Right atrium auricular region (tissue), 2 donors: ENCODE measurements at regions not wholly inside any gene's neighbourhood (a gene's known extent, or its start where the extent isn't known, plus 50 kb on each side); places are given as distances from the start of the nearest gene placed in this dataset.

ENCODE experiments used
- DNase-seq: peaks from one replicate; pipeline ENCODE4 v3.0.0-alpha.2; 2019; ENCODE audit warnings: low spot score
- H3K27ac ChIP-seq, 2 donors: fragments of 200-600 bp; sonication (generic); 1 replicate in 1 of 2; 2 replicates in 1 of 2; pipeline ENCODE4 v1.5.1; 2016 to 2019
- H3K27me3 ChIP-seq, 2 donors: fragments of 200-600 bp; sonication (generic); one replicate each; pipeline versions ENCODE4 v1.5.1 to v1.6.0; 2017 to 2019
- H3K36me3 ChIP-seq: fragments of 200-600 bp; sonication (generic); one replicate; pipeline ENCODE4 v1.5.1; 2016
- H3K4me1 ChIP-seq, 2 donors: fragments of 200-600 bp; sonication (generic); one replicate each; pipeline versions ENCODE4 v1.5.1 to v1.6.0; 2017 to 2019
- H3K4me3 ChIP-seq, 2 donors: fragments of 200-600 bp; sonication (generic); 1 replicate in 1 of 2; 2 replicates in 1 of 2; pipeline ENCODE4 v1.5.1; 2017 to 2019; ENCODE audit warnings: mild to moderate bottlenecking in 1 of 2, moderate library complexity in 1 of 2
- H3K9me3 ChIP-seq, 2 donors: fragments of 200-600 bp; sonication (generic); one replicate each; pipeline ENCODE4 v1.5.1; 2019
- TF ChIP-seq, protein P1 (sequence below), 2 donors: fragments of 200-600 bp; sonication (generic); IDR thresholded peaks; one replicate each; pipeline ENCODE4 v1.5.1; 2019; ENCODE audit warnings: antibody characterized with exemption in 2 of 2

DNA sequence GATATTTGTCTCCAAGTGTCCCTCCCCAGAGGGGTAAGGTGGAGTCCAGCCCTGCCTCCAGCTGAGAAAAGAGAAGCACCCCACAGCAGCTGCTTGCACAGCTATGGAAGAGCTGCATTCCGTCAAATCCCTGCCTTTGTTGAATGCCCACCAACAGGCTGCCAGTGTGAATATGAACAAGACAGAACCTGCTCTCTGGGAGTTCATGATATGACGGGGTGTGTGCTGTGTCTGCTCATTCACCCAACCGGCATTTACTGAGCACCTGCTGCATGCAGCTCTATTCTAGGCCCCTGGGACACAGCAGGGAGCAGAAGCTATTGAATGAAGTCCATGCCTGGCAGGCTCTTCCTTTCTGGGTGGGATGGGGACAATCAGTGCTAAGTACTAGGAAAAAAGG lies 238.8 kb downstream of the GADD45G start:
- TF ChIP-seq, protein P1, sequence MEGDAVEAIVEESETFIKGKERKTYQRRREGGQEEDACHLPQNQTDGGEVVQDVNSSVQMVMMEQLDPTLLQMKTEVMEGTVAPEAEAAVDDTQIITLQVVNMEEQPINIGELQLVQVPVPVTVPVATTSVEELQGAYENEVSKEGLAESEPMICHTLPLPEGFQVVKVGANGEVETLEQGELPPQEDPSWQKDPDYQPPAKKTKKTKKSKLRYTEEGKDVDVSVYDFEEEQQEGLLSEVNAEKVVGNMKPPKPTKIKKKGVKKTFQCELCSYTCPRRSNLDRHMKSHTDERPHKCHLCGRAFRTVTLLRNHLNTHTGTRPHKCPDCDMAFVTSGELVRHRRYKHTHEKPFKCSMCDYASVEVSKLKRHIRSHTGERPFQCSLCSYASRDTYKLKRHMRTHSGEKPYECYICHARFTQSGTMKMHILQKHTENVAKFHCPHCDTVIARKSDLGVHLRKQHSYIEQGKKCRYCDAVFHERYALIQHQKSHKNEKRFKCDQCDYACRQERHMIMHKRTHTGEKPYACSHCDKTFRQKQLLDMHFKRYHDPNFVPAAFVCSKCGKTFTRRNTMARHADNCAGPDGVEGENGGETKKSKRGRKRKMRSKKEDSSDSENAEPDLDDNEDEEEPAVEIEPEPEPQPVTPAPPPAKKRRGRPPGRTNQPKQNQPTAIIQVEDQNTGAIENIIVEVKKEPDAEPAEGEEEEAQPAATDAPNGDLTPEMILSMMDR (IDR thresholded peaks at IDR 0.05) = no peak
- no peak overlapping the region for H3K4me3 ChIP-seq

DNA sequence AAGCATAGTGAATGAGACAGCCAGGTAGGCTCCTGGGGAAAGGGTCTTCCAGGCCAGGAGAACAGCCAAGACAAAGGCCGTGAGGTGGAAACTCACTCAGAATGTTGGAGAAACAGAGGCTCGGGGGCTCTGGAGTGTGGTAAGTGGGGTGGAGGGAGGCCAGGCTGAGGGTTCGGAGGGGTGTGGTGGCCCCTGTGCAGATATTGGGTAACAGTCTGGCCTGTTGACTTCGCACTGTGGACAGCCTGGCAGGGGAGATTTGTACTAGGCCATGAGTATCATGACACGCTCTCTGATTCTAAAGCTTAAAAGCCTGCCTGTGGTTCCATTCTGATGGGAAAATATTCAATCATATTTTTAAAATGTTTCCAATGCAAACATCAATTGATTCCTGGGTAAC lies 239.3 kb downstream of the GADD45G start:
- no peak overlapping the region for H3K4me3 ChIP-seq
- no peaks in the 10 kb centered on the region for H3K36me3 ChIP-seq
- DNase-seq = no peak
- TF ChIP-seq, protein P1 (IDR thresholded peaks at IDR 0.05) = no peak
- H3K4me1 ChIP-seq = no peaks in the 10 kb centered on the region
- H3K27ac ChIP-seq = no peak overlapping the region
- no peaks in the 10 kb centered on the region for H3K27me3 ChIP-seq
- H3K9me3 ChIP-seq = no peaks in the 10 kb centered on the region

More for the DNA sequence above, 238.8 kb downstream of the GADD45G start:
- no peaks in the 10 kb centered on the region for H3K36me3 ChIP-seq
- H3K27ac ChIP-seq = no peak overlapping the region
- no peaks in the 10 kb centered on the region for H3K27me3 ChIP-seq
- no peaks in the 10 kb centered on the region for H3K4me1 ChIP-seq
- no peaks in the 10 kb centered on the region for H3K9me3 ChIP-seq
- DNase-seq = peak; percentile 46

DNA sequence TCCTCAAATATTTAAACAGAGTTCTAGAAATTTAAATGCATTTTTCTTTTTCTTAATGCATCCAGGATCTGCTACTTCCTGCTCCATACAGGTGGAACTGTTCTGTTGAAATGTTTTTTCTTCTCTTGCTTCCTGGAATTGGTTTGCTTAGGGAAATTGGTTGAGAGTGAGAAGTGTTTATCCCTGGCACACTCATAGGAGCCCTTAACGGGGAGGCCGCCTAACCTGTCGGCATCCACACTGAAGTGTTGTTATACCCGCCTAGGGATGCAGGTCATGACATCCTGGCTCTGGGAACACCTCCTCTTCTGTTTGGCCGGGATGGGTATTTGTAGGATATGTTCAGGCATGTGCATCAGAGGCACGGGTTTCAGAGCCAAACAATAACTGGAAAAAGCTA lies 239.7 kb downstream of the GADD45G start:
- H3K4me1 ChIP-seq = no peaks in the 10 kb centered on the region
- H3K4me3 ChIP-seq = no peak overlapping the region
- TF ChIP-seq, protein P1 (IDR thresholded peaks at IDR 0.05) = no peak
- no peak for DNase-seq
- H3K9me3 ChIP-seq = no peaks in the 10 kb centered on the region
- H3K36me3 ChIP-seq = no peaks in the 10 kb centered on the region
- H3K27ac ChIP-seq = no peak overlapping the region
- no peaks in the 10 kb centered on the region for H3K27me3 ChIP-seq

DNA sequence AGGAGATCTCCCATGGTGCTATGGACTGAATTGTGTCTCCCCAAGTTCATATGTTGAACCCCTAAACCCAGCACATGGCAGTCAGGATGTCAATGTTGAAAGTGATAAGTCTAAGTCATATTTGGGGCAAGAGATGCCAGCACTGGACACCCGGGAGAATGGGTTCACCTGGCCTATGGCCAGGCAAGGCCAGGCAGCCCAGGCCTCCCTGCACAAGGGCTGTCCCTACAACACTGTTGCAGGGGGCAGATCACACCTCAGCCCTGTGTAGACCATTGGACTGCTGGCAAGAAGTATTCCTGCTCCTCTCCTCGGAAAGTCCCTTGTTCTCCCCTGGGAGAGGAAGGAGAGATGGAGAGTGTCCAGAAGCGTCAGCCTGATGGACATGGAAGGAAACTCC lies 240.5 kb downstream of the GADD45G start:
- H3K4me1 ChIP-seq = peaks cover 0 to 2% of the 10 kb centered on the region in 2 donors
- TF ChIP-seq, protein P1 (IDR thresholded peaks at IDR 0.05) = no peak
- H3K36me3 ChIP-seq = no peaks in the 10 kb centered on the region
- H3K27me3 ChIP-seq = no peaks in the 10 kb centered on the region
- no peak for DNase-seq
- no peaks in the 10 kb centered on the region for H3K9me3 ChIP-seq
- H3K4me3 ChIP-seq = no peak overlapping the region
- no peak overlapping the region for H3K27ac ChIP-seq

DNA sequence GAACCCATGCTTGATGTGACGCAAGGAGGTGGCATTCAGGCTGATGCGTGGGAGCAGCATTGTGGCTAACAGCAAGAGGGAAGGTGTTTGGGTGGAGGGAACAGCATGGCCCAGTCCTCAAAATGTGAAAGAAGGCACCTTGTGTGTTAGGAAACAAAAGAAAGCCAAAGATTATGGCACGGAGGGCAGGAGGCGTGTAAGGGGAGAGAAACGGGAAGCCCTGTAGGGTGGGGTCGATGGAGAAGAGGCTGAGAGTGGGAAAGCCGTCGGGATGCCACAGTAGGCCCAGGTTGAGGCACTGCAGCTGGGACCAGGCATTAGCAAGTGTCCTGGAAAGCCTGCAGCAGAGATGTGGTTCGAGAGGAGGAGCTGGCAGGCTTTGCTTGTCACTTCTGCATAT lies 241.1 kb downstream of the GADD45G start:
- peaks cover 0 to 6% of the 10 kb centered on the region in 2 donors for H3K4me1 ChIP-seq
- peak; percentile 42 for DNase-seq

More for the DNA sequence above, 241.1 kb downstream of the GADD45G start:
- TF ChIP-seq, protein P1 (IDR thresholded peaks at IDR 0.05) = no peak
- Histone ChIP-seq H3K27ac (no peak overlapping the region), H3K9me3 (no peaks in the 10 kb centered on the region), H3K4me3 (no peak overlapping the region), H3K36me3 (no peaks in the 10 kb centered on the region), H3K27me3 (no peaks in the 10 kb centered on the region)
